ENCODE measurements at regions not wholly inside any gene's neighbourhood (a gene's known extent, or its start where the extent isn't known, plus 50 kb on each side); places are given as distances from the start of the nearest gene placed in this dataset.

DNA sequence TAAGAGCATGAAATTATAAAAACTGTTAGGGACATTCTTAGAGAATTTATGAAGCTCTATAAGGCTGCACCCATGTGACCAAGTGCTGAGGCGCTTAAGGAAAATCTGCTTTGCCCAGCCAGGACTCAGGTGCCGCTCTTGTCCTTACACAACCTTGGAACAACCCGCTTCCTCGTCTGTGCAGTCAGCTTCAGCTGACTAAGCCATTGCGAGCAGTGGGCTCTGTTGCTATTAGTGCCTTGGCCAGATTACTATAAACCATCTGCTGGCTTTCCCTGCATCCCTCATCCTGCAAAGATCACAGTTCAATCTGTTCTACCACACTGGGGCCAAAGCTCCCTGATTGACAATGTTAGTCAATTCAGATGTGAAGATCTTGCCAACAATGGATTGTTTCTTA, 89.1 kb upstream of the E2F3 start:
- no peak for DNase-seq (ENCODE audit: extremely low read depth in 1 of 2, low read depth in 1 of 2)

DNA sequence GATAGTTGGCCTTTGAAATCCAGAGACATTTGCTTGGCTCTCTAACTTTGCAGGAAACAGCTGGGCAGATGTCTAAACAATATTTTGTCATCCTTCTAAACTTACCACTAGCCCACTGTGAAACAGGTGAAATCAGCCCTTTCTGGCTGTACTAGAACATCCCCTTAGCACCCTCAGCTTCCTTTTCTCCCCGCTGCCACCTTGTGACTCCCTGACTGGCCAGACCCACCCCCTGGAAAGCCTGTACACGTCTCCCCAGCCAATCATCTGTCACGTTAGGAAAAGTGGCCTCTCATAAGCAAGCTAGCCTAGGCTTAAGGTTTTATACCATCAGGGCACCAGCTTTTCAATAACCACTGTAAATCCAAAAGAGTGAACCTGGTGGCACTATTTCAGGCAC, 88.6 kb upstream of the E2F3 start:
- no peak for DNase-seq (ENCODE audit: extremely low read depth in 1 of 2, low read depth in 1 of 2)

DNA sequence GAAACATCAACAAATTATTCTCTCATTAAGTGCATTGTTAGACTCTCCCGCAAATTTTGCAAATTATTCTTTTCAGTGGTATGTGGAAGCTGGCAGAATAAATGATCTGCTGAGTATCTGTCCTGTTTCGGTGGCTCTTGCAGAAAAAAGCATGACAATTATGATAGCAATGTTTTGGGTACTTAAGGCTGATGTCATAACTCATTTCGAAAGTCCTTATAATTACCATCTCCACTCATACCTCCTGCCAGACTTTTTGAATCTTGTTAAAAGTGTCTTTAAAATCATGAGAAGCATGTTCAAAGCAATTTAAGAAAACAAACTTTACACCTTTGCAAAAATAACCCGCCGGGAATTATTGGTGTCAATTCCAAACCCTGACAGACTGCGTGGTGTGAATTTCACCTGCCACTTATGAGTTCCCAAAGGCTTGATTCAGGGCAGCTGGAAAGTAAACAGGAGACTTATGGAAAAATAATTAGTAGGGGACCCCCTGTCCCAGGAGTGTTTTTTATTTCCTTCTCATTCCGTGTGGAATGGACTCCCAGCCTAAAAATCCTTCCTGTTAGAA, 87.6 kb upstream of the E2F3 start:
- no peak for DNase-seq (ENCODE audit: extremely low read depth in 1 of 2, low read depth in 1 of 2)

DNA sequence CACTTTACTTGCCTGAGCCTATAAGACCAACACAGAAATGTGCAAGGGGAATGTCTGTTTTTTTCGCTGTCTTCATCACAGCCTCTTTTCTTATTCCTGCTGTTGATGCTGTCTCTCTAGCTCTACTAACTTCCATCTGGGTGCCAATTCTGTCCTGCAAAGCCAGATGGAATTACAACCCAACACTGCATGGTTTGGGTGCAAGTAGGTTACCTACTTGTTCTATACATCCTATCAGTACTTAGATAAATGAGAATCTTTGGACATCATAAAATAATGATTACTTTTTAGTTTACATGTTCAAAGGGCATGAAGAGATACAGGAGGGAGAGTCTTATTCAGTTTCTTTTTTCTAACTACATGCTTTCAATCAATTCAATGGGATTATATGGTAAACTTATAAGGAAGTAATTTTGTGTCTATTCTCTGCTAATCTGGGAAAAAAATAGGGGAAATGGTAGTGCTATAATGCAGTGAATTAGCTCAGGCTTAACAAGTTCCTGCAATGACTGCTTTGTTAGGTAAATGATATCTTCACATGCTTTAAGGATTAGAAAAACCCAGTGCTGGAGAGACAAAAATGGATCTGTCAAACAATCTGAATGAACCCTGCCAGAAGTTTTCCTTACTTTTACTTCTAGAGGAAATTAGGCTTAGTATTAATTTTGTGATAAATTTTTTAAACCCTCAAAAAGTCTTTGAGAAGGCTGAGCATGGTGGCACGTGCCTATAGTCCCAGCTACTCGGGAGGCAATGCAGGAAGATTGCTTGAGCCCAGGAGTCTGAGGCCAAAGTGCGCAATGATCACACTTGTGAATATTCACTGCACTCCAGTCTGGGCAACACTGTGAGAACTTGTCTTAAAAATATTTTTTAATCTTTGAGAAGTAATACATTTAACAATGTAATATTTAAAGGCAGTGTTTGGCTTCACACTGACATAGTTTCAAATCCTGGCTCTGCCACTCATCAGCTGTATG, 86.5 kb upstream of the E2F3 start:
- DNase-seq (ENCODE audit: extremely low read depth in 1 of 2, low read depth in 1 of 2), result no peak

DNA sequence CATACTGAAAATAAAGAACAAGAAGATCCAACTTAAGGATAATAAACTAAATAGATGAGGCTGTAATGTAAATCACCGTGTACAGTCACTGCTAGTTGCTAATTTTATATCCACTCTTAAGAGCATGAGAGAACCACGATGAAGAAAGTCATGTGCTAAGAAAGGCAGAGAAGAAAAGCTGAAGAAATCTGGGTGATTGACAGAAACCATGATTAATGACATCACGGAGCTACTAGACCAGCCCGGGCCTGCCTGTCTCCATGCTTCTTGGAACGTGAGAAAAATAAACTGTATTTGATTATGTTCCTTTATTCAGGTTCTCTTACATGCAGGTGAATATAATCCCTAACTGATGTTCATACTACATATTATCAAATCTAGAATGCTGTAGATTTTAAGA, 84.2 kb upstream of the E2F3 start:
- no peak for DNase-seq (ENCODE audit: extremely low read depth in 1 of 2, low read depth in 1 of 2)

DNA sequence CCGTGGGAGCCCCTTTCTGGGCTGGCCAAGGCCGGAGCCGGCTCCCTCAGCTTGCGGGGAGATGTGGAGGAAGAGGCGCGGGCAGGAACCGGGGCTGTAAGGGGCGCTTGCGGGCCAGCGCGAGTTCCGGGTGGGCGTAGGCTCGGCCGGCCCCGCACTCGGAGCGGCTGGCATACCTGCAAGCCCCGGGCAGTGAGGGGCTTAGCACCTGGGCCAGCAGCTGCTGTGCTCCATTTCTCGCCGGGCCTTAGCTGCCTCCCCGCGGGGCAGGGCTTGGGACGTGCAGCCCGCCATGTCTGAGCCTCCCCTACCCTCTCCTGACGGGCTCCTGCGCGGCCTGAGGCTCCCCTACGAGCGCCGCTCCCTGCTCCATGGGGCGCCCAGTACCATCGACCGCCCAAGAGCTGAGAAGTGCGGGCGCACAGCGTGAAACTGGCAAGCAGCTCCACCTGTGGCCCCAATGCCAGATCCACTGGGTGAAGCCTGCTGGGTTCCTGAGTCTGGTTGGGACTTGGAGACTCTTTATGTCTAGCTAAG, 82.8 kb upstream of the E2F3 start:
- no peak for DNase-seq (ENCODE audit: extremely low read depth in 1 of 2, low read depth in 1 of 2)

DNA sequence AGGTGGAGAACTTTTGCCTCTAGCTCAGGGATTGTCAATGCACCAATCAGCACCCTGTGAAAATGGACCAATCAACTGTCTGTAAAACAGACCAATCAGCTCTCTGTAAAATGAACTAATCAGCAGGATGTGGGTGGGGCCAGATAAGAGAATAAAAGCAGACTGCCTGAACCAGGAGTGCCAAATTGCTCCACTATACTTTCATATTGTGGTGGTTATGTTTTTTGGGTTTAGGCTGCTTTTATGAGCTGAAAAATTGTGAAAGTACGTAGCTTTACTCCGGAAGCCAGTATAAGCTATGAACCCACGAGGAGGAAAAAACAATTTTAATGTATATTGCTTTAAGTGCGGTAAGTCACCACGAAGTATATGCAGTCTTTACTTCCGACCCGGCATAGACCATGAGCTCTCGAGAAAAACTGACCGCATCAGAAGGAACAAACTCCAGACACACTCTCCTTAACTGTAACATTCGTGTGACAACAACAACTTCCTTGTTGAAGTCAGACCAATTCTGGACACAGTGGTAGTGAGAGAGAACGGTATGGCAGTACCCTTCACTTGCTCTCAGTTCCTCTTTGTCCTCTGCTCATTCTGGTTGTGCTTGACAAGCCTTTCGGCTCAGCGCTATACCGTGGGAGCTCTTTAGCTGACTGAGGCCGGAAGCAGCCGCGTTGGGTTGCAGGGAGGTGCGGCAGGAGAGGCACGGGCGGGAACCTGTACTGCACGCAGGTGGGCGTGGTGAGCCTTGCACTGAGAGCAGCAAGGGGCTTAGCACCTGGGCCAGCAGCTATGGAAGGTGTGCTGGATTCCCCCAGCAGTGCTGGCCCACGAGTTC, 81.9 kb upstream of the E2F3 start:
- DNase-seq (ENCODE audit: extremely low read depth in 1 of 2, low read depth in 1 of 2), result peak; percentile 33 to 56

DNA sequence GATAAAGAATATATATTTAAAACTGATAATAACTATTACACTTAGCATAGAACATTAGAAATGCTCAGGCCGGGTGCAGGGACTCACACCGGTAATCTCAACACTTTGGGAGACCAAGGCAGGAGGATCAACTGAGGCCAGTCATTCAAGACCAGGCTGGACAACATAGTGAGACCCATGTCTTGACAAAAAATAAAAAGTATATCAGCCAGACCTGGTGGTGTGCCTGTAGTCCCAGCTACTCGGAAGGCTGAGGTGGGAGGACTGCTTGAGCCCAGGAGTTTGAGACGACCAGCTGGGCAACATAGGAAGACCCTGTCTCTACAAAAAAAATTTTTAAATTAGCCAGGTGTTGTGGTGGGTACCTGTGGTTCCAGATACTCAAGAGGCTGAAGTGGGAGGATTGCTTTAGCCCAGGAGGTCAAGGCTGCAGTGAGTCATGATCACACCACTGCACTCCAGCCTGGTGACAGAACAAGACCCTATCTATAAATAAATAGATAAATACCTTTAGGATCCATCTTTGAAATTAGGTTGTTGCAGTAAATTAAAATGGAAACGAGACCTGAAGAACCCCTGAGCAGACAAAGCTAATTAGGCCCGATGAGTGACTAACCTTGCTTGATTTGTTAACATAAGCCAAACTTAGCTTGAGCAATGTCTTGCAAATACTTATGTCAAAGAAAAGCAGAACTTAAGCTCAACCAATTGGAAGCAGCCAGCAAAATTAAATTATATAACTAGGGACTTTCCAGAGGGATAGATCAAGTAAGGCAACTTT, 75.8 kb upstream of the E2F3 start:
- DNase-seq (ENCODE audit: extremely low read depth in 1 of 2, low read depth in 1 of 2), result no peak

DNA sequence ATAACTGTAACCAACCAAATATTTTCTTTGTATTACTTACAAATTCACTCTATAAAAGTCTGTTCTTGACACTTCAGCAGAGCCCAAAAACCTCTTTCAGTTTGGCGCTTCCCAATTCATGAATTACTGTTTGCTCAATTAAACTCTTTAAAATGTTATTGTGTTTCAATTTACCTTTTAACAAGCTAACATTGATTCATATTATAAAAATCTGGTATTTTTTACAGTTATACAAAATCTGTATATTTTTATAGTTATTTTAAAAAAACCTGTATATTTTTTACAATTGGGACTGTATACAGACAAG, 75.3 kb upstream of the E2F3 start:
- DNase-seq (ENCODE audit: extremely low read depth in 1 of 2, low read depth in 1 of 2), result no peak

DNA sequence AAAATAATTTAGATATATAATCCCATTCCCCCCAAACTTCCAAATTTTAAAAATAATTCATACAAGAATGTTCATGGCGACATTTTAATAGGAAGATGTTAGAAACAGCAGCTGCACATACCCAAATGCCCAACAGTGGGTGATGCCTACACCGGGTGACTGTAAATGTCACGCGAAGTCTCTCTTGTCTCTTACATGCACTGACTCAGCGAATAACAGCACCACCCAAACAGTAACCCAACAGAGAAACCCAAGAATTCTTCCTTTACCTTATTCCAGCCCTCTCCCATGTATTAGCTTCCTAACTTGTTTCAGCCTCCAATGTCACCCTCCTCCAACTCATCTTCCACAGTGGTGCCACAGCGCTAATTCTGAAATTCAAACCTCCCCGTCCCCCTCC, 74.5 kb upstream of the E2F3 start:
- DNase-seq (ENCODE audit: extremely low read depth in 1 of 2, low read depth in 1 of 2), result no peak

DNA sequence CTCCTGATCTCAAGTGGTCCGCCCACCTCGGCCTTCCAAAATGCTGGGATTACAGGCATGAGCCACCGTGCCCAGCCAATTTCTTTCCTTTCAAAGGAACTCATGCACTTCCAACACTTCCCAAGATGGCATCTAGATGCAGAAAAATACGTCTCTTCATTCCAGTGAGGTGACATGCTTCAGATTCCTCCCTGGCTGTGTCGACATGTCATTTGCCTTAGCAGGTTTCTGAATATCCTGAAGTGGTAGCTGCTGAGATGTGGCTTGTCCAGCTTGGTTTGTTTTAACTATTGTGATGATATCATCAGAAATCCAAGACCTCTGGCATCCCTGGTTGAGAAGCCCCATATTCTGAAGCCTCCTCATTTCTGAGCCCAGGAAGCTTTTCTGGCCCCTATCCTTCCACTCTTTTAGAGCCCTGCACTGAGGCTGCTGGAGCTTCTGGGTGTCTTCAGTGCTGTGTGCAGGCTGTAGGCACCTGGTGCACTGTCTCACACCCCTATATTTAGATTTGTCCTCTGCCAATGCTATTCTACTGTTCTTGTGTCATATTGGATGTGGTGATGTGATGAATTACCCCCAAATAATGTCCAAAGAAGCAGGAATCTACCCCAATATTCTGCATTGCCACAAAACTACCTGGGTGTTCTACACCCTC, 73.3 kb upstream of the E2F3 start:
- no peak for DNase-seq (ENCODE audit: extremely low read depth in 1 of 2, low read depth in 1 of 2)

DNA sequence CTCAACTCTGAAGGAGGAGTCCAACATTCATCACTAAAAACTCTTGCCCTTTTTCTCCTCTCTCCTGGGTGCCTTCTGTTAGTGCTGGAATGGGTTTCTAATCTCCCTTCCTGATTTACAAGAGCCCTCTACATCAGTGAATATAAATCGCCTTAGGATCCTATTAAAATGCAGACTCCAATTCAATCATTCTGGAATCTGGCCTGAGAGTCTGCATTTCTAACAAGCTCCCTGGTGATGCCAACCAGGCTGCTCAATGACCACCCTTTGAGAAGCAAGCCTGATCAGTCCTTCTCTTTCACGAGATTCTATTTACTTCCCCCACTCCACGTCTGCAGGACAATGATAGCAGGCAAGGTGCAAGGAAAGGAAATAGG, 72.8 kb upstream of the E2F3 start:
- DNase-seq (ENCODE audit: extremely low read depth in 1 of 2, low read depth in 1 of 2), result no peak

DNA sequence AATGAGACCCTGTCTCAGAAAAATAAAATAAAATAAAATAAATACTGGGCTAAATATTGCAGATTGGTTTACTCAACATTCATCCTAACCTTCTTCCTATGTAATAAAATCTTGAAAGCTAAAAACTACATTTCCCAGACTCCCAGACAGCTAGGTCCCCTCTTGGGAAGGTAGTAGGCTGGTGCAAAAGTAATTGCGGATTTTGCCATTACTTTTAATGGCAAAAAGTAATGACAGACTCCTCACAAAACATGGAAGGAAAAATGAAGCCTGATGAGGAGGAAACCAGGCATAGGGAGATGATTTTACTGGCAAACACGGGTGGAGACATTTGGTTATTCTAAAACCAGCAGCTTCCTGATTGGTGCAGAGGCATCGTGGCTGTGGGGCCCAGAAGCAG, 70.6 kb upstream of the E2F3 start:
- DNase-seq (ENCODE audit: extremely low read depth in 1 of 2, low read depth in 1 of 2), result no peak

DNA sequence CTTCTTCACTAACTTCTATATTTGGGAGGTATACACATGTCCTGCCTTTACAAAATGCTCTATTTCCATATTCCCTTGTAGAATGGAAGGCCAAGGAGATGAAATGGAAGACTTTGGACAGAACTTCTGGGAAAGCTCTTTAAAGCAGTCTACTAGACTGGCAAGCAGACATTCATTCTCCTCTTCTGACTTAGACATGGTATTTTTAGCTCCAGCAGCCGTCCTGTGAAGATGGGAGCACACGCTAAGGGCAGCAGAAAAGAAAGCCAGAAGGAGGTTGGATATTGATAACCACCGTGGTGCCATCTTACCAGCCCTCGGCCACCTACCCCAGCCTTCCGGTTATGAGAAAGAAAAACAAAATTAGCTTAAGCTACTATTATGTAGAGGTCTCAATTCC, 70.1 kb upstream of the E2F3 start:
- DNase-seq (ENCODE audit: extremely low read depth in 1 of 2, low read depth in 1 of 2), result no peak

DNA sequence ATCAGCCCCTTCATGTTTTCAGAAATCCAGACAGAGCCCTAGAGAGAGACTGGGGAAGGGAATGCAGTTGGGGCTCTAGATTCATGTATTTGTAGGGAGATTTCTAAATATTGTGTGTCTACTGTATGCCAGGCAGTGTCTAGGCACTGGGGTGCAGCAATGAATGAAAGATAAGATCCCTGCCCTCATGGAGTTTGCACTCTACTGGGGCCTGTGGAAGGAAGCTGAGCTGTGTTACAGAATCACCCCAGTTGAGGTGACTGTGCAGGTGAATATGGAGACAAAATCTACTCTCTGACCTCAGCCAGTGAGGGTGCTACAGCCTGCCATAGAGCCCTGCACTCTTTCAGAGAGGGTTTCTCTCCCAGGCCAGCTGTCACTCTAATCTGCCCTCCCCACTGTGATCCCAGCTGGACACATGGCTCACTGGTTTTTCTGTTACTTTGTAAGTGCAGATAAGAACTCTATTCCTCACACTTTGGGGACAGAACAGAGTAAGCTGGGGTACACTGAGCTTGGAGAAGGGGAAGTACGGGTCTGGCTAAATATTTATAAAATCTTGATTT, 69.2 kb upstream of the E2F3 start:
- DNase-seq (ENCODE audit: extremely low read depth in 1 of 2, low read depth in 1 of 2), result no peak

DNA sequence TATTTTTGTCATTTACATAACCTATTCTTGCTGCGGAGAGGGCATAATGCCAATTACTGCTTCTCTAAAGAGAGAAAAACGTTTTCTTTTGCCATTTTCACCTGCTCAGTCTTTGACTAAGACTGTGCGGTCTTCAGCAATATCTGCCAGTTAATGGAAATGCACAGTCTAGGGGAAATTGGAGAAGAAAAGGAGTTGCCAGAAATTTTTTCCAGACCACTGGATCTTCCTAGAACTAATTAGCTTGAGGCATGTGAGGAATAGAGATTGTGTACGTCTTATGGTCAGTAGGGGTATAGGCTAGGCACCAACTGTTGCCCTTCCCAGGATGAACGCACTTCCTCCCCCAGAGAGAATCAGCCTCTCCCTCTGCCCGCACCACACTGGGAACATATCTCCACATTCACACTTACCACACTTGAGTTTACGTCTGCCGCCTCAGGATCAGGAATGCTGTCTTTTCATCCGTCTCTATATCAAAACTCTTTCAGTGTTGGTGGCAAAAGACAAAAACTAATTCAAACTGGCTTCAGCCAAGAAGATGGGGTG, 67.9 kb upstream of the E2F3 start:
- no peak for DNase-seq (ENCODE audit: extremely low read depth in 1 of 2, low read depth in 1 of 2)

DNA sequence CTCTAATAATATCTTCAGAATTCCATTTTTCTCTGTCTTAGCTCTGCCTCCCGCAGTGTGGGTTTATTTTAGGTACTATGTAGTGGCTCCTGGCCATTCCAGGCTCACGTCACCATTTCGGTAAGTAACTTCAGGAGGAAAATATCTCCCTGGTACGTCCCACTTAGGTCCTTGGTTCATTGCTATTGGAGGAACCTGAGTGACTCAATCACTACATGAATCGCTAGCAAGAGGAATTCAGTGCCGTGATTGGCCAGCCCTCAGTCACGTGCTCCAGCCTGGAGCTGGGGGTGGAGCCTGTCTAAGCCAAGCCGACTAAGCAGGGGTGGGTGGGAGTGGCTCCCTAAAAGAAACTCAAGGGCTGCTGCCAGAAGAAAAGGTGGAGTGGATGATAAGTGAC, 67.3 kb upstream of the E2F3 start:
- DNase-seq (ENCODE audit: extremely low read depth in 1 of 2, low read depth in 1 of 2), result no peak

DNA sequence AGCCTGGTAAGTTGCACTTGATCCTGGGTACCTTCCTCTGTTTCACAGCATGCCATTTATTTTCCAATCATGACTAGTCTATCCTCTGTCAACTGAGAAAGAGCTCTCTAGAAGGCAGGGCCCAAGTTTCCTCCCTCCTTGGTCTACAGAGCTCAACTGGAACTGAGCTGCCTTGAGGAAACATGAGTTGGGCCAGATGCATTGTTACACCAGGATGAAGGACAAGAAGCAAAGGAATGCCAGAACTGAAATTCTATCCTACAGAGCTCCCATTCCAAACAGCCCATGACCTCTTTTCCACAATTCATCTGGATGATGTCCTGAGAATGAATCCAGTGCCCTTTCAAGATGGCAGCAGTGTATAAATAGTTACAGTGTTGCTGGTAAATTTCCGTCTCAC, 66.7 kb upstream of the E2F3 start:
- DNase-seq (ENCODE audit: extremely low read depth in 1 of 2, low read depth in 1 of 2), result no peak

DNA sequence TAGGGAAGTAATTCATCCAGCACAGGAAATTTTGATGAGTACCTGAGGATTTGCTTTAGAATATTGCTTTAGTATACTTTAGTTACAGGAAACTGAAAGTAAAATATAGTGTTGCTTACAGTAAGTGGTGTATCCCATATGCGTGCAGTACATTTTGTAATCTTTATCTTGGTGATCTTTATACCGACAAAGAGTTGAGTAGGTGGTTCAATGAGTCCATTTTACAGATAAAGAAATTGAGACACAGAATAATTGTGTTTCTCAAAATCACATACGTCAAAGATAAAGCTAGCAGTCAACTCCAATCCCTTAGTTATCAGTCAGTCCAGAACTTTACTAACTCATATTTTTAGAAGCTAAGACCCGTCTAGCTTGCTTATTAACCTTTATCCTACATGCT, 65.8 kb upstream of the E2F3 start:
- no peak for DNase-seq (ENCODE audit: extremely low read depth in 1 of 2, low read depth in 1 of 2)

DNA sequence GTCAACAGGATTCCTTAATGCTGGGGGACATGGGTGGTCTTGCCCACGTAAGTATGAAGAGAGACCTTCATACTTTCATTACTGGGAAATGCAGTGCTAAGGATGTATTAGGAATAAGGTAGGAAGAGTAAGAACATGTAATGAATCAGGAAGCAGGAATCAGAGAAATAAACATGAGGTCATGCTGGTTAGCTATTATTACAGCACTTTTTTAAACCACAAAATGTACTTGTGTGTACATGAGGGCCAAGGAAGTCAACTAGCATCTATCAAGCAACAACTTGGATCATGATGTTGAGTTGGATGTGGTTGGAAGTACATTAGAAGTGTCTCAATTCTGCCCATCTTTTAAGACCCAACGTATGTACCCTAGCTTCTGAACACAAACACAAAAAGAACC, 63.5 kb upstream of the E2F3 start:
- DNase-seq (ENCODE audit: extremely low read depth in 1 of 2, low read depth in 1 of 2), result no peak

Data from stimulated activated CD8-positive, alpha-beta memory T cell treated with anti-CD3 and anti-CD28 coated beads, Interleukin-7, amount 100 ng/mL, for 48 hours (primary cell).